ENCODE measurements at regions not wholly inside any gene's neighbourhood (a gene's known extent, or its start where the extent isn't known, plus 50 kb on each side); places are given as distances from the start of the nearest gene placed in this dataset.

DNA sequence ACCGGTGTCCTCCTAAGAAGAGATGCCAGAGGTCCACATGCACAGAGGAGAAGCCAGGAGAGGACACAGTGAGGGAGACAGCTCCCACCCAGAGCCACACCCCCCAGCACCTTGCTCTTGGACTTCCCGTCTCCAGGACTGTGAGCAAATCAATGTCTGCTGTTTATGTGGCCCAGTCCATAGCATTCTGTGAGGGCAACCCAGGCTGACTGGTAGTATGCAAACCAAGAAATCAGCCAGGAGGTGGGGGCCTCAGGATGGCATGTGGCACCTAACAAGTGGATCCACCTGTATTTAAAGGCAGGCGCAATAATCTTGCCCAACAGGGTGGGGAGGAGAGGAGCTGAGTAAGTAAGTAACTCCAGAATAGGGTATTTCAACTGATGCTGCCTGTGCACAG lies 136.4 kb downstream of the BRD1 start:
- Histone ChIP-seq H3K36me3 (no peaks in the 10 kb centered on the region), H3K4me1 (ENCODE audit: control insufficient read depth in 1 of 2, low read depth in 2 of 2) (no peaks in the 10 kb centered on the region), H3K27ac (no peak overlapping the region), H3K27me3 (replicated peaks; ENCODE audit: insufficient read depth) (no peaks in the 10 kb centered on the region), H3K9me3 (no peaks in the 10 kb centered on the region), H3K4me3 (no peak overlapping the region)
- TF ChIP-seq, protein P1, sequence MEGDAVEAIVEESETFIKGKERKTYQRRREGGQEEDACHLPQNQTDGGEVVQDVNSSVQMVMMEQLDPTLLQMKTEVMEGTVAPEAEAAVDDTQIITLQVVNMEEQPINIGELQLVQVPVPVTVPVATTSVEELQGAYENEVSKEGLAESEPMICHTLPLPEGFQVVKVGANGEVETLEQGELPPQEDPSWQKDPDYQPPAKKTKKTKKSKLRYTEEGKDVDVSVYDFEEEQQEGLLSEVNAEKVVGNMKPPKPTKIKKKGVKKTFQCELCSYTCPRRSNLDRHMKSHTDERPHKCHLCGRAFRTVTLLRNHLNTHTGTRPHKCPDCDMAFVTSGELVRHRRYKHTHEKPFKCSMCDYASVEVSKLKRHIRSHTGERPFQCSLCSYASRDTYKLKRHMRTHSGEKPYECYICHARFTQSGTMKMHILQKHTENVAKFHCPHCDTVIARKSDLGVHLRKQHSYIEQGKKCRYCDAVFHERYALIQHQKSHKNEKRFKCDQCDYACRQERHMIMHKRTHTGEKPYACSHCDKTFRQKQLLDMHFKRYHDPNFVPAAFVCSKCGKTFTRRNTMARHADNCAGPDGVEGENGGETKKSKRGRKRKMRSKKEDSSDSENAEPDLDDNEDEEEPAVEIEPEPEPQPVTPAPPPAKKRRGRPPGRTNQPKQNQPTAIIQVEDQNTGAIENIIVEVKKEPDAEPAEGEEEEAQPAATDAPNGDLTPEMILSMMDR (IDR thresholded peaks at IDR 0.05): no peak
- DNase-seq (ENCODE audit: low spot score): no peak
- ATAC-seq (ENCODE audit: insufficient number of reproducible peaks, low FRiP score, low read depth): no peak

- H3K36me3 ChIP-seq: no peaks in the 10 kb centered on the region
- TF ChIP-seq, protein P1 (IDR thresholded peaks at IDR 0.05): no peak
- no peaks in the 10 kb centered on the region for H3K9me3 ChIP-seq
- no peaks in the 10 kb centered on the region for H3K27me3 ChIP-seq (replicated peaks; ENCODE audit: insufficient read depth)
- no peaks in the 10 kb centered on the region for H3K4me1 ChIP-seq (ENCODE audit: control insufficient read depth in 1 of 2, low read depth in 2 of 2)
- H3K4me3 ChIP-seq: no peak overlapping the region
- H3K27ac ChIP-seq: no peak overlapping the region
- no peak for DNase-seq (ENCODE audit: low spot score)
- no peak for ATAC-seq (ENCODE audit: insufficient number of reproducible peaks, low FRiP score, low read depth)
Observed at GRCh38 chr22:49690454-49690853, 137.2 kb downstream of the BRD1 start.

- no peak overlapping the region for H3K27ac ChIP-seq
- TF ChIP-seq, protein P1 (IDR thresholded peaks at IDR 0.05): no peak
- H3K4me3 ChIP-seq: no peak overlapping the region
- no peaks in the 10 kb centered on the region for H3K36me3 ChIP-seq
- no peak for DNase-seq (ENCODE audit: low spot score)
- no peaks in the 10 kb centered on the region for H3K27me3 ChIP-seq (replicated peaks; ENCODE audit: insufficient read depth)
- H3K4me1 ChIP-seq (ENCODE audit: control insufficient read depth in 1 of 2, low read depth in 2 of 2): no peaks in the 10 kb centered on the region
- H3K9me3 ChIP-seq: no peaks in the 10 kb centered on the region
- ATAC-seq (ENCODE audit: insufficient number of reproducible peaks, low FRiP score, low read depth): no peak
Observed at GRCh38 chr22:49689858-49690257, 137.8 kb downstream of the BRD1 start.

GRCh38 chr22:49689255-49689770 lies 138.4 kb downstream of the BRD1 start:
- Histone ChIP-seq H3K4me1 (ENCODE audit: control insufficient read depth in 1 of 2, low read depth in 2 of 2) (no peaks in the 10 kb centered on the region), H3K36me3 (no peaks in the 10 kb centered on the region), H3K27ac (no peak overlapping the region), H3K9me3 (no peaks in the 10 kb centered on the region), H3K27me3 (replicated peaks; ENCODE audit: insufficient read depth) (no peaks in the 10 kb centered on the region), H3K4me3 (no peak overlapping the region)
- TF ChIP-seq, protein P1 (IDR thresholded peaks at IDR 0.05): no peak
- DNase-seq (ENCODE audit: low spot score) (no peak), ATAC-seq (ENCODE audit: insufficient number of reproducible peaks, low FRiP score, low read depth) (no peak)

DNA sequence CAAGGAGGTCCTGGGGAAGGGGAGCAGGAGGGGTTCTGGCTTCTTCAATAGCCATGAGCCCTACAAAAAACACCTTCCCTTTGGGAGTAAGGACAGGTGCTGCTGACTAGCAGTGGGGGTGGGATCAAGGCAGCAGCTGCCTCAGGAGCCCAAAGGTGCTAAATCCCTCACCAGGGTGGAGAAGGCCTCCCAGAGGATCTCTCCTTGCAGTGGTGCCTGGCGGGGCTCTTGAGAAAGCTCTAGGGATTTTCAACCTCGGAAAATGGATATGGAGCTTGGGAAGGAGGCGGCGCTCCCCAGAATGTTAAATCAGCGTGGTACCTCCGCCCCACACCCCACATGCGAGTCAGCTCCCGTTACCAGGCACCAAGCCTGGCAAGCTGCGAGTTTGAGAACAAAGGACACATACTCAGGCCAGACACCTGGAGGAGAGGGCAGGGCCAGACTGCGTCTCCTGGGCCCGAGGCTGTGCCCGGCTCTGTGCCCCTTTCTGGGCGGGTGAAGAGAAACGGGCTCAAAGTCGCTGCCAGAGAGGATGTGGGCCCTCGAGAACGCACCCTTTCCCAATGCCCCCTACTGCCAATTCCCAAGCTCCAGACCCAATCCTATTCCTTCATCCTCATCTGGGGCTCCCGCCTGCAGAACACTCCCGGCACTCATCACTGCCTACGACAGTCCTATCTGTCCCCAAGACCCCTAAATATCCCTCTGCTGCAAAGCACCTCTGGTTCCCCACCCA lies 139.0 kb downstream of the BRD1 start:
- TF ChIP-seq, protein P1 (IDR thresholded peaks at IDR 0.05): no peak
- Histone ChIP-seq H3K27ac (no peak overlapping the region), H3K4me1 (ENCODE audit: control insufficient read depth in 1 of 2, low read depth in 2 of 2) (no peaks in the 10 kb centered on the region), H3K9me3 (no peaks in the 10 kb centered on the region), H3K4me3 (no peak overlapping the region), H3K27me3 (replicated peaks; ENCODE audit: insufficient read depth) (no peaks in the 10 kb centered on the region), H3K36me3 (no peaks in the 10 kb centered on the region)
- ATAC-seq (ENCODE audit: insufficient number of reproducible peaks, low FRiP score, low read depth) (no peak), DNase-seq (ENCODE audit: low spot score) (no peak)
